ENCODE measurements at regions not wholly inside any gene's neighbourhood (a gene's known extent, or its start where the extent isn't known, plus 50 kb on each side); places are given as distances from the start of the nearest gene placed in this dataset.
"Not testable (repeated sequence)": the region's sequence is repeated elsewhere in the genome, so short reads cannot be mapped to it uniquely, and the experiment has no call there.

DNA sequence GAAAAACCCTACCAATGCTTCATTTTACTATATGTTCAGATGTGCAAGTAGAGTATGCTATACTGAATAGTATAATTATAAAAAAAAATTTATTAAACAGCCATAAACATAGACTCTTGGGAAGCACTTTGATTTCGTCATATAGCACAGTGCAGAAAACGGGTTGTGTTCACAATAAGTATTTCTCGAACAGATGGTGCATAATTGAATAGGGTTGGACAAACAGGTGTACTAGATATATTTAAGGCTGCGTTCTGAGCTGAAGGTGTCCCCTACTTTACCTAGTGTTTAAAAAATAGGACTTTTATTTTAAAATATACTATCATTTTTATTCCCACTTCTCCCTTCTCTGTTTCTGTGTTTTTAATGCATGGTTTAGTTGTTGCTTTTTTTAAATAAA lies 841.5 kb downstream of the ANKRD7 start:
- ChIA-PET POLR2A (ENCODE audit: low non-redundant PET) (no interaction called here), CTCF (no interaction called here)
- no peak overlapping the region for H3K27ac ChIP-seq
- TF ChIP-seq CTCF (conservative IDR thresholded peaks at IDR 0.05; ENCODE audit: low read depth): no peak
- no peak for DNase-seq (ENCODE audit: low spot score)

DNA sequence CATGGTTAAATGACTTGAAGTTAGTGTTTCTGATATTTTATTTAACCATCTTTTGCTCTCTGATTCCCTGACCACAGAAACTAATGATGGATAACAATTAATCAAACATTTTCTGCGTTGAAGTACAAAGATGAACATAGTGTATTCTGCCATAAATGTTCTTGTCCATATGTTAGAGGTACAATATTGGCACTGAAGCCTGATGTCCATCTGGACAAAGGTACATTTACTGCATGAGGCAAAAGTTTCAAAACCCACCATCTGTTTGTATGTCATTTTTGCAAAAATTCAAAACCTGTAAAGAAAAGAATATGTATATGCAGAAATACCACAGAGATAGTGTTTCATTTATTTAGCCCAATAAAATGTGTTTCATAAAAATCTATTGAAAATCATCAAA lies 861.5 kb downstream of the ANKRD7 start:
- ChIA-PET POLR2A (ENCODE audit: low non-redundant PET) (no interaction called here), CTCF (no interaction called here)
- DNase-seq (ENCODE audit: low spot score): no peak
- H3K27ac ChIP-seq: no peak overlapping the region
- TF ChIP-seq CTCF (conservative IDR thresholded peaks at IDR 0.05; ENCODE audit: low read depth): no peak

GRCh38 chr7:119090851-119091250 lies 866.3 kb downstream of the ANKRD7 start:
- ChIA-PET POLR2A (ENCODE audit: low non-redundant PET) (no interaction called here), CTCF (no interaction called here)
- TF ChIP-seq CTCF (conservative IDR thresholded peaks at IDR 0.05; ENCODE audit: low read depth): no peak

DNA sequence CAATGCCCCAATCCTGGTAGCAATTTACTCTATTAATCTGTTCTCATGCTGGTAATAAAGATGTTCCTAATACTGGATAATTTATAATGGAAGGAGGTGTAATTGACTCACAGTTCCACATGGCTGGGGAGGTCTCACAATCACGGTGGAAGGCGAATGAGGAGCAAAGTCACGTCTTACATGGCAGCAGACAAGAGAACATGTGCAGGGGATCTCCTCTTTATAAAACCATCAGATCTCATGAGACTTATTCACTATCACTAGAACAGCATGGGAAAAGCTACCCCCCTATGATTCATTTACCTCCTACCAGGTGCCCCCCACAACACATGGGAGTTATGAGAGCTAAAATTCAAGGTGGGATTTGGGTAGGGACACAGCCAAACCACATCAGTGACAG lies 872.2 kb downstream of the ANKRD7 start:
- POLR2A ChIA-PET (ENCODE audit: low non-redundant PET): no interaction called here

More at GRCh38 chr7:119090851-119091250, 866.3 kb downstream of the ANKRD7 start:
- H3K27ac ChIP-seq: no peak overlapping the region
- DNase-seq (ENCODE audit: low spot score): no peak

DNA sequence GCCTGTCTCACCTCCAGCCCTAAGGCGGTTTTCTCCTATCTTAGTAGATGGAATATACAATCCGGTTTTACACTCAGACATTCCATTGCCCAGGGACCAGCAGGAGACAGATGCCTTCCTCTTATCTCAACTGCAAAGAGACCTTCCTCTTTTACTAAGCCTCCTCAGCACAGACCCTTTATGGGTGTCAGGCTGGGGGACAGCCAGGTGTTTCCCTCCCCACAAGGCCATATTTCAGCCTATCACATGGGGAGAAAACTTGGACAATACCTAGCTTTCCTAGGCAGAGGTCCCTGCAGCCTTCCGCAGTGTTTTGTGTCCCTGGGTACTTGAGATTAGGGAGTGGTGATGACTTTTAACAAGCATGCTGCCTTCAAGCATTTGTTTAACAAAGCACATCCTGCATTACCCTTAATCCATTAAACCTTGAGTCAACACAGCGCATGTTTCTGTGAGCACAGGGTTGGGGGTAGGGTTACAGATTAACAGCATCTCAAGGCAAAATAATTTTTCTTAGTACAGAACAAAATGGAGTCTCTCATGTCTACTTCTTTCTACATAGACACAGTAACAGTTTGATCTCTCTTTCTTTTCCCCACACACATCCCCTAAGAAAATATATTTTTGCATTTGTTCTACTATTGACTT lies 876.2 kb downstream of the ANKRD7 start:
- POLR2A ChIA-PET (ENCODE audit: low non-redundant PET); DNase-seq (ENCODE audit: low spot score); CTCF ChIA-PET; H3K27ac ChIP-seq: not testable (repeated sequence)

More for the DNA sequence above, 872.2 kb downstream of the ANKRD7 start:
- no peak for DNase-seq (ENCODE audit: low spot score)
- TF ChIP-seq CTCF (conservative IDR thresholded peaks at IDR 0.05; ENCODE audit: low read depth): no peak
- no peak overlapping the region for H3K27ac ChIP-seq
- CTCF ChIA-PET: no interaction called here

DNA sequence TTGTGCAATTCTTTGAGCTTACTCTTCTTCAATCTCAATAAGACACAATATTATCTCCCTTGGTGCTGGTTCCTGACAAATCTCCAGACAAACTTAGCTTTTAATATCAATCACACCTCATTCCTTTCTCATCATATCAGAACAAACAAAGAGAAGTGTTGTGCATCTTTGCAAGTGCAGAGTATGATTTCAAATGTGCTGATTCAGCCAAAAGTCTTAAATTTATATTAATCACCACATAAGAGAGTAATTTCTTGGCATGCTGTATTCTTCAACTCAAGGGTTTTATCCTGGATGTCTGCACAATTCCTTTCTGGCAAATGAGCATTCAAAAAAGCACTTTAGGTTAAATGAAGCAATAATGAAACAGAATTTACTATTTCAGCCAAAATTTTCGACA lies 877.8 kb downstream of the ANKRD7 start:
- CTCF ChIA-PET: no interaction called here
- POLR2A ChIA-PET (ENCODE audit: low non-redundant PET): no interaction called here
- TF ChIP-seq CTCF (conservative IDR thresholded peaks at IDR 0.05; ENCODE audit: low read depth): no peak

DNA sequence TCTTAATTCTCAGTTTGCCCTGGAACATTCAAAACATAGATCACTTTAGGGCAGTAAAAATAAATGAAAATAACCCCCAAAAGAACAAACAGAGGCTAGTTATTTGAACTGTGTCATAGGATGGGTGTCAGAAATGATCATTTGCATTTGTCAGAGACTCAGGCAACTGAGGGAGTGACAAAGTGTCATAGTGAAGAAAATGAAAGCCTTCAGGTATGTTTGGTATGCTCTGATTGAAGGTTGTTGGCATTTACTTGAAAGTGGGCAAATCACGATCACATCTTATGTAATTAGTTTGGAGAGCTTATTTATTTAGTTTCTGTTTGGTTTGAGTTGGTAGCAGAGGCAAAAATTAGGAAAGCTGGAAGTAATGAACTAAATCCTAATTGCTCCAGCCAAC lies 880.9 kb downstream of the ANKRD7 start:
- TF ChIP-seq CTCF (conservative IDR thresholded peaks at IDR 0.05; ENCODE audit: low read depth): no peak
- CTCF ChIA-PET: no interaction called here
- POLR2A ChIA-PET (ENCODE audit: low non-redundant PET): no interaction called here
- DNase-seq (ENCODE audit: low spot score): no peak
- H3K27ac ChIP-seq: no peak overlapping the region

More for the DNA sequence above, 877.8 kb downstream of the ANKRD7 start:
- DNase-seq (ENCODE audit: low spot score): no peak
- no peak overlapping the region for H3K27ac ChIP-seq

All from RWPE1 (cell line).